ENCODE measurements at regions not wholly inside any gene's neighbourhood (a gene's known extent, or its start where the extent isn't known, plus 50 kb on each side); places are given as distances from the start of the nearest gene placed in this dataset.

DNA sequence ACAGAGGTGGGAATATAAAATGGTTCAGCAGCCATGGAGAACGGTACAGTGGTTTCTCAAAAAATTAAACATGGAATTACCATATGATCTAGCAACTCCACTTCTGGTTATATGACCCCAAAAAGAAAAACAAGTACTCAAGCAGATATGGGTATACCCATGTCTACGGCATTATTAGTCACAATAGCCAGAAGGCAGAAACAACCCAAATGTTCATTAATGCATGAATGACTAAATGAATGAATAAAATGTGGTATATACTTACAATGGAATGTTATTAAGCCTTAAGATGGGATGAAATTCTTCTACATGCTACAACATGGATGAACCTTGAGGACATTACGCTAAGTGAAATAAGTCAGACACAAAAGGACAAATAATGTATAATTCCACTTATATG lies 141.3 kb upstream of the FOXN2 start (continued):
- TF ChIP-seq ZNF462 (CRISPR knock-in tag; IDR thresholded peaks at IDR 0.05) (no peak), EZH2 (IDR thresholded peaks at IDR 0.05; ENCODE audit: low read depth, unreplicated experiment) (no peak), EZH2phosphoT487 (IDR thresholded peaks at IDR 0.05; ENCODE audit: unreplicated experiment) (no peak), NANOG (IDR thresholded peaks at IDR 0.05; ENCODE audit: borderline replicate concordance) (no peak), POLR2AphosphoS5 (IDR thresholded peaks at IDR 0.05; ENCODE audit: low read depth) (no peak), JUNB (IDR thresholded peaks at IDR 0.05; ENCODE audit: unreplicated experiment) (no peak), ETS1 (IDR thresholded peaks at IDR 0.05) (no peak), ZNF331 (CRISPR knock-in tag; IDR thresholded peaks at IDR 0.05; ENCODE audit: low read depth) (no peak)
- TF ChIP-seq, protein P1, sequence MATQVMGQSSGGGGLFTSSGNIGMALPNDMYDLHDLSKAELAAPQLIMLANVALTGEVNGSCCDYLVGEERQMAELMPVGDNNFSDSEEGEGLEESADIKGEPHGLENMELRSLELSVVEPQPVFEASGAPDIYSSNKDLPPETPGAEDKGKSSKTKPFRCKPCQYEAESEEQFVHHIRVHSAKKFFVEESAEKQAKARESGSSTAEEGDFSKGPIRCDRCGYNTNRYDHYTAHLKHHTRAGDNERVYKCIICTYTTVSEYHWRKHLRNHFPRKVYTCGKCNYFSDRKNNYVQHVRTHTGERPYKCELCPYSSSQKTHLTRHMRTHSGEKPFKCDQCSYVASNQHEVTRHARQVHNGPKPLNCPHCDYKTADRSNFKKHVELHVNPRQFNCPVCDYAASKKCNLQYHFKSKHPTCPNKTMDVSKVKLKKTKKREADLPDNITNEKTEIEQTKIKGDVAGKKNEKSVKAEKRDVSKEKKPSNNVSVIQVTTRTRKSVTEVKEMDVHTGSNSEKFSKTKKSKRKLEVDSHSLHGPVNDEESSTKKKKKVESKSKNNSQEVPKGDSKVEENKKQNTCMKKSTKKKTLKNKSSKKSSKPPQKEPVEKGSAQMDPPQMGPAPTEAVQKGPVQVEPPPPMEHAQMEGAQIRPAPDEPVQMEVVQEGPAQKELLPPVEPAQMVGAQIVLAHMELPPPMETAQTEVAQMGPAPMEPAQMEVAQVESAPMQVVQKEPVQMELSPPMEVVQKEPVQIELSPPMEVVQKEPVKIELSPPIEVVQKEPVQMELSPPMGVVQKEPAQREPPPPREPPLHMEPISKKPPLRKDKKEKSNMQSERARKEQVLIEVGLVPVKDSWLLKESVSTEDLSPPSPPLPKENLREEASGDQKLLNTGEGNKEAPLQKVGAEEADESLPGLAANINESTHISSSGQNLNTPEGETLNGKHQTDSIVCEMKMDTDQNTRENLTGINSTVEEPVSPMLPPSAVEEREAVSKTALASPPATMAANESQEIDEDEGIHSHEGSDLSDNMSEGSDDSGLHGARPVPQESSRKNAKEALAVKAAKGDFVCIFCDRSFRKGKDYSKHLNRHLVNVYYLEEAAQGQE (IDR thresholded peaks at IDR 0.05; ENCODE audit: unreplicated experiment) = no peak
- TF ChIP-seq, protein P2, sequence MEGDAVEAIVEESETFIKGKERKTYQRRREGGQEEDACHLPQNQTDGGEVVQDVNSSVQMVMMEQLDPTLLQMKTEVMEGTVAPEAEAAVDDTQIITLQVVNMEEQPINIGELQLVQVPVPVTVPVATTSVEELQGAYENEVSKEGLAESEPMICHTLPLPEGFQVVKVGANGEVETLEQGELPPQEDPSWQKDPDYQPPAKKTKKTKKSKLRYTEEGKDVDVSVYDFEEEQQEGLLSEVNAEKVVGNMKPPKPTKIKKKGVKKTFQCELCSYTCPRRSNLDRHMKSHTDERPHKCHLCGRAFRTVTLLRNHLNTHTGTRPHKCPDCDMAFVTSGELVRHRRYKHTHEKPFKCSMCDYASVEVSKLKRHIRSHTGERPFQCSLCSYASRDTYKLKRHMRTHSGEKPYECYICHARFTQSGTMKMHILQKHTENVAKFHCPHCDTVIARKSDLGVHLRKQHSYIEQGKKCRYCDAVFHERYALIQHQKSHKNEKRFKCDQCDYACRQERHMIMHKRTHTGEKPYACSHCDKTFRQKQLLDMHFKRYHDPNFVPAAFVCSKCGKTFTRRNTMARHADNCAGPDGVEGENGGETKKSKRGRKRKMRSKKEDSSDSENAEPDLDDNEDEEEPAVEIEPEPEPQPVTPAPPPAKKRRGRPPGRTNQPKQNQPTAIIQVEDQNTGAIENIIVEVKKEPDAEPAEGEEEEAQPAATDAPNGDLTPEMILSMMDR (conservative IDR thresholded peaks at IDR 0.05; ENCODE audit: low read depth in 2 of 2) = no peak

Data from GM23338 (cell line).